HepG2 (cell line): ENCODE measurements at regions not wholly inside any gene's neighbourhood (a gene's known extent, or its start where the extent isn't known, plus 50 kb on each side); places are given as distances from the start of the nearest gene placed in this dataset.

ENCODE experiments used
- CBFB ChIP-seq: sonication (generic); formaldehyde crosslinking; IDR thresholded peaks from 2 replicates; pipeline ENCODE4 v1.4.0; 2020; ENCODE audit warnings: missing genetic modification reagents
- FLYWCH1 ChIP-seq: sonication (generic); formaldehyde crosslinking; IDR thresholded peaks from 2 replicates; pipeline ENCODE4 v1.8.1; 2023; ENCODE audit warnings: mild to moderate bottlenecking, missing genetic modification reagents
- HIC2 ChIP-seq: sonication (generic); formaldehyde crosslinking; IDR thresholded peaks from 2 replicates; pipeline ENCODE4 v1.9.0; 2022; ENCODE audit warnings: low read depth, missing genetic modification reagents
- HNRNPH1 ChIP-seq: fragments of 200-400 bp; formaldehyde crosslinking; optimal IDR thresholded peaks from 2 replicates; pipeline ENCODE3; 2017; ENCODE audit warnings: mild to moderate bottlenecking, low read depth, low read length
- IKZF5 ChIP-seq: IDR thresholded peaks from 2 replicates; pipeline ENCODE4 v1.6.1; 2018; ENCODE audit warnings: missing genetic modification reagents, mild to moderate bottlenecking, missing compliant biosample characterization
- NFE2 ChIP-seq: sonication (generic); formaldehyde crosslinking; IDR thresholded peaks from 2 replicates; pipeline ENCODE4 v1.4.0; 2020; ENCODE audit warnings: missing genetic modification reagents
- RCOR2 ChIP-seq: IDR thresholded peaks from 2 replicates; pipeline ENCODE4 v1.6.1; 2016; ENCODE audit warnings: missing biosample characterization, missing genetic modification reagents
- RFX1 ChIP-seq: fragments of 450-650 bp; IDR thresholded peaks from 2 replicates; pipeline ENCODE4 v1.6.1; 2017
- SPEN ChIP-seq: sonication (generic); formaldehyde crosslinking; IDR thresholded peaks from 2 replicates; pipeline ENCODE4 v1.5.1; 2020; ENCODE audit warnings: low read depth, mild to moderate bottlenecking, missing genetic modification reagents
- TBX2 ChIP-seq: sonication (generic); formaldehyde crosslinking; IDR thresholded peaks from 2 replicates; pipeline ENCODE4 v1.5.0; 2020; ENCODE audit warnings: missing genetic modification reagents, mild to moderate bottlenecking, borderline replicate concordance
- U2AF2 ChIP-seq: fragments of 200-400 bp; formaldehyde crosslinking; IDR thresholded peaks from 2 replicates; pipeline ENCODE4 v1.6.1; 2017; ENCODE audit warnings: low read depth, mild to moderate bottlenecking, low read length
- ZFAT ChIP-seq: sonication (generic); formaldehyde crosslinking; conservative IDR thresholded peaks from 2 replicates; pipeline ENCODE4 v1.8.1; 2023; ENCODE audit warnings: missing genetic modification reagents, inconsistent platforms
- ZFP37 ChIP-seq: sonication (generic); formaldehyde crosslinking; IDR thresholded peaks from 2 replicates; pipeline ENCODE4 v1.4.0; 2020; ENCODE audit warnings: missing genetic modification reagents, borderline replicate concordance
- ZNF17 ChIP-seq: sonication (generic); formaldehyde crosslinking; IDR thresholded peaks from 2 replicates; pipeline ENCODE4 v1.5.0; 2020; ENCODE audit warnings: mild to moderate bottlenecking, missing genetic modification reagents
- ZNF432 ChIP-seq: sonication (generic); formaldehyde crosslinking; IDR thresholded peaks from 2 replicates; pipeline ENCODE4 v1.5.0; 2020; ENCODE audit warnings: missing genetic modification reagents, mild to moderate bottlenecking, borderline replicate concordance
- ZNF530 ChIP-seq: sonication (generic); formaldehyde crosslinking; IDR thresholded peaks from 2 replicates; pipeline ENCODE4 v1.5.0; 2020; ENCODE audit warnings: low read depth, mild to moderate bottlenecking, missing genetic modification reagents
- ZNF644 ChIP-seq: IDR thresholded peaks from 2 replicates; pipeline ENCODE4 v1.6.1; 2016; ENCODE audit warnings: low read depth
- ZNF75D ChIP-seq: sonication (generic); formaldehyde crosslinking; IDR thresholded peaks from 2 replicates; pipeline ENCODE4 v1.8.1; 2023; ENCODE audit warnings: missing genetic modification reagents, mild to moderate bottlenecking, borderline replicate concordance
- ZNF766 ChIP-seq: sonication (generic); formaldehyde crosslinking; IDR thresholded peaks from 2 replicates; pipeline ENCODE4 v1.5.0; 2020; ENCODE audit warnings: missing genetic modification reagents, borderline replicate concordance
- ZNF792 ChIP-seq: IDR thresholded peaks from 2 replicates; pipeline ENCODE4 v1.6.1; 2016
- TF ChIP-seq, protein P1 (sequence below): sonication (generic); formaldehyde crosslinking; IDR thresholded peaks from 2 replicates; pipeline ENCODE4 v1.8.0; 2023; ENCODE audit warnings: mild to moderate bottlenecking, missing genetic modification reagents
- TF ChIP-seq, protein P2 (sequence below): sonication (generic); formaldehyde crosslinking; IDR thresholded peaks from 2 replicates; pipeline ENCODE4 v1.5.0; 2020; ENCODE audit warnings: mild to moderate bottlenecking, missing genetic modification reagents, borderline replicate concordance
- TF ChIP-seq, protein P3 (sequence below): sonication (generic); formaldehyde crosslinking; IDR thresholded peaks from 2 replicates; pipeline ENCODE4 v1.5.0; 2020; ENCODE audit warnings: mild to moderate bottlenecking, missing genetic modification reagents, moderate library complexity

DNA sequence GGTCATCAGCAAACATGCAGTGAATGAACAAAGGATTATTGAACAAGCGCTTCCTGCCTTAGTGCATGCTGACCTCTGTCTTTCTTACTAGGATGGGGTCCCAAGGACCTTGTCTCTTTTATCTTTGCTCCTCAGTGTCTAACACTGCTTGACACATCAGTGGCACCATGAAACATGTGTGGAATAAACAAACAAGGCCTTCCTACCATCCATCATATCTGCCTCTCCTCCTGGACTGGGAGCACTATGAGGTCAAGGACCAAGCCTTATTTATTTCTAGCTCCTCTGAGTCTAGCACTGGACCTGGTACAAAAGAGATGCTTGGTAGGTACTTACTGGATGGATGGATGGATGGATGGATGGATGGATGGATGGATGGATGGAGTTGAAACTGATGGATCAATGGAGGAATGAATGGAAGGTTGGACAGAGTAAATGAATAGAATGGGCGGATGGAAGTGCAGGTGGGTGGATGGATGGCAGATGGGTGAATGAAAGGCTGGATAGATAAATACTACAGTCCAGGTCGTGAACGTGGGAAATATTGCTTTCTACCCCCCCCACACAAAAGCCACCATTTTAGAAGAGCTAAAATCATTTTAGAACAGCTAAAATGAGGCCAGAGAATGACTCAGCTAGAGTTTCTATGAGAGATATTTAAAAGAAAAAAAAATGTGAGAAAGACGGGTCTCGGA is 104.1 kb upstream of the PTPN1 start (continued):
- TF ChIP-seq U2AF2 (no peak), RFX1 (no peak), FLYWCH1 (CRISPR knock-in tag) (no peak), ZNF17 (CRISPR knock-in tag) (no peak), NFE2 (CRISPR knock-in tag) (no peak), ZFAT (CRISPR knock-in tag) (no peak), IKZF5 (CRISPR knock-in tag) (0 out of 2 replicates have a peak, but pooled peaks have one; percentile 54), ZNF432 (CRISPR knock-in tag) (no peak), ZNF792 (CRISPR knock-in tag) (peak; percentile 83), ZFP37 (CRISPR knock-in tag) (peak; percentile 33; the same call in 1 of the 2 replicates), ZNF530 (CRISPR knock-in tag) (no peak), HIC2 (CRISPR knock-in tag) (peak; percentile 83), ZNF644 (peak; percentile 96), RCOR2 (CRISPR knock-in tag) (peak; percentile 100), CBFB (CRISPR knock-in tag) (peak; percentile 58; the same call in 1 of the 2 replicates), ZNF766 (no peak), TBX2 (CRISPR knock-in tag) (peak; percentile 65; the same call in 1 of the 2 replicates), HNRNPH1 (no peak), ZNF75D (CRISPR knock-in tag) (no peak), SPEN (no peak; the same call in 1 of the 2 replicates)
- TF ChIP-seq, protein P1, sequence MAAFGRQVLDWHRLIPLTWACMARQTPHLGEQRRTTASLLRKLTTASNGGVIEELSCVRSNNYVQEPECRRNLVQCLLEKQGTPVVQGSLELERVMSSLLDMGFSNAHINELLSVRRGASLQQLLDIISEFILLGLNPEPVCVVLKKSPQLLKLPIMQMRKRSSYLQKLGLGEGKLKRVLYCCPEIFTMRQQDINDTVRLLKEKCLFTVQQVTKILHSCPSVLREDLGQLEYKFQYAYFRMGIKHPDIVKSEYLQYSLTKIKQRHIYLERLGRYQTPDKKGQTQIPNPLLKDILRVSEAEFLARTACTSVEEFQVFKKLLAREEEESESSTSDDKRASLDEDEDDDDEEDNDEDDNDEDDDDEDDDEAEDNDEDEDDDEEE (CRISPR knock-in tag), result no peak
- TF ChIP-seq, protein P2, sequence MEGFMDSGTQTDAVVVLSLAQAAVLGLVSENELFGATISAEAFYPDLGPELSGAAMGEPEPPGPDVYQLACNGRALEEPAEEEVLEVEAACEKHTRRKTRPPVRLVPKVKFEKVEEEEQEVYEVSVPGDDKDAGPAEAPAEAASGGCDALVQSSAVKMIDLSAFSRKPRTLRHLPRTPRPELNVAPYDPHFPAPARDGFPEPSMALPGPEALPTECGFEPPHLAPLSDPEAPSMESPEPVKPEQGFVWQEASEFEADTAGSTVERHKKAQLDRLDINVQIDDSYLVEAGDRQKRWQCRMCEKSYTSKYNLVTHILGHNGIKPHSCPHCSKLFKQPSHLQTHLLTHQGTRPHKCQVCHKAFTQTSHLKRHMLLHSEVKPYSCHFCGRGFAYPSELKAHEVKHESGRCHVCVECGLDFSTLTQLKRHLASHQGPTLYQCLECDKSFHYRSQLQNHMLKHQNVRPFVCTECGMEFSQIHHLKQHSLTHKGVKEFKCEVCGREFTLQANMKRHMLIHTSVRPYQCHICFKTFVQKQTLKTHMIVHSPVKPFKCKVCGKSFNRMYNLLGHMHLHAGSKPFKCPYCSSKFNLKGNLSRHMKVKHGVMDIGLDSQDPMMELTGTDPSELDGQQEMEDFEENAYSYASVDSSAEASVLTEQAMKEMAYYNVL (CRISPR knock-in tag), result peak; percentile 99
- TF ChIP-seq, protein P3, sequence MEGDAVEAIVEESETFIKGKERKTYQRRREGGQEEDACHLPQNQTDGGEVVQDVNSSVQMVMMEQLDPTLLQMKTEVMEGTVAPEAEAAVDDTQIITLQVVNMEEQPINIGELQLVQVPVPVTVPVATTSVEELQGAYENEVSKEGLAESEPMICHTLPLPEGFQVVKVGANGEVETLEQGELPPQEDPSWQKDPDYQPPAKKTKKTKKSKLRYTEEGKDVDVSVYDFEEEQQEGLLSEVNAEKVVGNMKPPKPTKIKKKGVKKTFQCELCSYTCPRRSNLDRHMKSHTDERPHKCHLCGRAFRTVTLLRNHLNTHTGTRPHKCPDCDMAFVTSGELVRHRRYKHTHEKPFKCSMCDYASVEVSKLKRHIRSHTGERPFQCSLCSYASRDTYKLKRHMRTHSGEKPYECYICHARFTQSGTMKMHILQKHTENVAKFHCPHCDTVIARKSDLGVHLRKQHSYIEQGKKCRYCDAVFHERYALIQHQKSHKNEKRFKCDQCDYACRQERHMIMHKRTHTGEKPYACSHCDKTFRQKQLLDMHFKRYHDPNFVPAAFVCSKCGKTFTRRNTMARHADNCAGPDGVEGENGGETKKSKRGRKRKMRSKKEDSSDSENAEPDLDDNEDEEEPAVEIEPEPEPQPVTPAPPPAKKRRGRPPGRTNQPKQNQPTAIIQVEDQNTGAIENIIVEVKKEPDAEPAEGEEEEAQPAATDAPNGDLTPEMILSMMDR (CRISPR knock-in tag), result peak; percentile 56
